ENCODE measurements at regions not wholly inside any gene's neighbourhood (a gene's known extent, or its start where the extent isn't known, plus 50 kb on each side); places are given as distances from the start of the nearest gene placed in this dataset.
A peak's percentile ranks its signal among the peaks of the same experiment; 100 is the strongest.
"Not testable (repeated sequence)": the region's sequence is repeated elsewhere in the genome, so short reads cannot be mapped to it uniquely, and the experiment has no call there.

DNA sequence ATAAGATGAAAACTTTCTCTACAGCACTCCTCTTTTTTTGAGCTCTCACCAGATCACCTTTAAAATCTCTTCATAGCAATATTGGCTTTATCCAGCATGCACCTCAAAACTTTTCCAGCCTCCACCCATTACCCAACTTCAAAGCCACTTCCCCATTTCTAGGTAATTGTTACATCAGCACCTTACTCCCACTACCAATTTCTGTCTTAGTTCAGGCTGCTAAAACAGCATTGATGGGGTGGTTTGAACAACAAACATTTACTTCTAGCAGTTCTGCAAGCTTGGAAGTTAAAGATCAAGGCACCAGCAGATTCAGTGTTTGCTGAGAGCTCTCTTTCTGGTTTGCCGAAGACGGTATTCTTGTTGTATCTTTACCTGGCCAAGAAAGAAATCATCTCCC lies 114.0 kb upstream of the SLC39A10 start:
- H3K4me3 ChIP-seq (ENCODE audit: low read depth, low read length): no peak overlapping the region
- no peak for DNase-seq (ENCODE audit: low read depth)

DNA sequence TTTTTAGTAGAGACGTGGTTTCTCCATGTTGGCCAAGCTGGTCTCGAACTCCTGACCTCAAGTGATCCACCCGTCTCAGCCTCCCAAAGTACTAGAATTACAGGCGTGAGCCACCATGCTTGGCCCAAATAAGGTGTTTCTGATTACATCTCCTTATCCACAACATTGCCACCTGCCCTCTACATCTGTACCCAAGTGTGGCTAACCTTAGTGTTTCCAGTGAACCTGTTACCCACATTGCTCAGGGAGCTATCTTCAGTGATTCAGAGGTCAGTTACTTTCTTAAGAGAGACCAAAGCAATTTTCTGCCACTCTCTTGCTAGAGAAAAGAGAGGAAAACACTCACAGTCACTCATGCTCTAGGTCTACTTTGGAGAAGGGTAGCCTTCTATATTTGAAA lies 115.0 kb upstream of the SLC39A10 start:
- DNase-seq (ENCODE audit: low read depth): no peak
- H3K4me3 ChIP-seq (ENCODE audit: low read depth, low read length): no peak overlapping the region

GRCh38 chr2:195538937-195539336 lies 118.1 kb upstream of the SLC39A10 start:
- no peak overlapping the region for H3K4me3 ChIP-seq (ENCODE audit: low read depth, low read length)
- DNase-seq (ENCODE audit: low read depth): no peak

GRCh38 chr2:195537811-195538210 lies 119.2 kb upstream of the SLC39A10 start:
- no peak overlapping the region for H3K4me3 ChIP-seq (ENCODE audit: low read depth, low read length)
- no peak for DNase-seq (ENCODE audit: low read depth)

DNA sequence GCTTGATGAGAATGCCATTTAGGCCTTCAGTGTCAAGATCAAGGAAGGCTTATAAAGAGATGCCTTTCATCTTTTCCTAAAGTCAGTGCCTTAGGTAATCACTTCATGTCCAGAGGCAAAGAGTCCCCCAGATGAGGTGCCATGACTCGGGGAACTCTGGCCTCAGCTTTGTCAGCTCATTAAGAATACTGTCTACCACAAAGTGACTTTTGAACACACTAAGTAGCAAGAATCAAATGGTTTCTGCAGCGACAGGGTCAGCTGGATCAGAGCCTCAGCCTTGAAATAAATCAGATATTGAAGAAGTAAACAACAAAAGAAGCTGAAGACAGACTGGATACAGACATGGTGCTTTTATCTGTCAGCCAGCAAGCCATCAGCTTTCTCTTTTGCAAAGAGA lies 120.1 kb upstream of the SLC39A10 start:
- H3K4me3 ChIP-seq (ENCODE audit: low read depth, low read length): no peak overlapping the region
- no peak for DNase-seq (ENCODE audit: low read depth)

- DNase-seq (ENCODE audit: low read depth): no peak
- no peak overlapping the region for H3K4me3 ChIP-seq (ENCODE audit: low read depth, low read length)
Observed at GRCh38 chr2:195535911-195536522, 121.0 kb upstream of the SLC39A10 start.

- DNase-seq (ENCODE audit: low read depth): no peak
Observed at GRCh38 chr2:195534971-195535370, 122.1 kb upstream of the SLC39A10 start.

GRCh38 chr2:195533771-195534642 lies 123.0 kb upstream of the SLC39A10 start:
- DNase-seq (ENCODE audit: low read depth): peak; percentile 96
- H3K4me3 ChIP-seq (ENCODE audit: low read depth, low read length): no peak overlapping the region

More at GRCh38 chr2:195534971-195535370, 122.1 kb upstream of the SLC39A10 start:
- H3K4me3 ChIP-seq (ENCODE audit: low read depth, low read length): no peak overlapping the region

DNA sequence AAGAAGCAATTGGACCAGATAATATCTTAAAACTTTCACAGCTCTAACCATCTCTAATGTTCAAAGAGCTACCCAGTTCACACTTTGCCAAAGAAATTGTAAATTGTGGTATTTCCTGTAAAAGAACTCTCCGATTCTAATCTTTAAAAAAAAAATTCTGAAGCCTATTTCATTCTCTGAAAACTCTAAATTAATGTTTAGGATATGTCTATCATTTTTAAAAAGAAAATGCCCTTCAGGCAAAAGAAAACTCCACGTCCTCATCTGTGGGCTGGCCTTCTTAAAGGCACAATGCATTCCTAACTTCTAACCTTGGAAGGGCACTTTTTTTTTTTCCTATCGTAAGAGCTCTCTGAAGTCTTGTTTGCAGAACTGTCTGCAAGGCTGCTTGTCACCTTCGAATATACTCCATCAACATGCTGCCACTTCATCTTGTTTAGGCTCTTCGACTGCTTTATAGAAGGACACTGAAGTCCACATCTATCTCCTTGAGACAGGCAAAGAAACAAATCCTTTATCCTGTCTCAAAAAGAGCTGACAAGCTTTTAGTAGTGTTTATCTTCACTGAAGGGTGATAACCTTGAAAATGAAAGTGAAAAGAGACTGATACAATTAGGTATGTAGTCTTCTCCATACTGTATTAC lies 124.3 kb upstream of the SLC39A10 start:
- no peak for DNase-seq (ENCODE audit: low read depth)
- no peak overlapping the region for H3K4me3 ChIP-seq (ENCODE audit: low read depth, low read length)

DNA sequence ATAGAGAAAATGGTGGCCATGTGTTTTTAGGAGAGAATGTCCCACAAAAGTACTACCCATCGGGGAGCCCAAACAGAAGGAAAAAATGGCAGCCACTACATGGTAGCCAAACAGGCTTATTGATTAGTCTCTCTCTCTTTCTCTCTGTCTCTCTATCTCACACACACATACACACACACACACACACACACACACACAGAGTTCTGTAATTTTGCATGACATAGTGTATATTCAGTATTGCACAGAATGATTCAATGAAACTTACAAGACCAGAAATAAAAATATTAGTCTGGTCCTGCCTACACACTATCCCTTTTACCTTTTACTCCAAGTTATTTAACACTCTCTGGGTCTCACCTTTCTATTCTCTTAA lies 124.8 kb upstream of the SLC39A10 start:
- no peak overlapping the region for H3K4me3 ChIP-seq (ENCODE audit: low read depth, low read length)
- no peak for DNase-seq (ENCODE audit: low read depth)

- no peak for DNase-seq (ENCODE audit: low read depth)
Observed at GRCh38 chr2:195531754-195532153, 125.3 kb upstream of the SLC39A10 start.

GRCh38 chr2:195523242-195523641 lies 133.8 kb upstream of the SLC39A10 start:
- not testable (repeated sequence) for H3K4me3 ChIP-seq (ENCODE audit: low read depth, low read length)

More at GRCh38 chr2:195531754-195532153, 125.3 kb upstream of the SLC39A10 start:
- no peak overlapping the region for H3K4me3 ChIP-seq (ENCODE audit: low read depth, low read length)

GRCh38 chr2:195521589-195521988 lies 135.4 kb upstream of the SLC39A10 start:
- DNase-seq (ENCODE audit: low read depth): no peak
- H3K4me3 ChIP-seq (ENCODE audit: low read depth, low read length): no peak overlapping the region

More at GRCh38 chr2:195523242-195523641, 133.8 kb upstream of the SLC39A10 start:
- DNase-seq (ENCODE audit: low read depth): not testable (repeated sequence)

DNA sequence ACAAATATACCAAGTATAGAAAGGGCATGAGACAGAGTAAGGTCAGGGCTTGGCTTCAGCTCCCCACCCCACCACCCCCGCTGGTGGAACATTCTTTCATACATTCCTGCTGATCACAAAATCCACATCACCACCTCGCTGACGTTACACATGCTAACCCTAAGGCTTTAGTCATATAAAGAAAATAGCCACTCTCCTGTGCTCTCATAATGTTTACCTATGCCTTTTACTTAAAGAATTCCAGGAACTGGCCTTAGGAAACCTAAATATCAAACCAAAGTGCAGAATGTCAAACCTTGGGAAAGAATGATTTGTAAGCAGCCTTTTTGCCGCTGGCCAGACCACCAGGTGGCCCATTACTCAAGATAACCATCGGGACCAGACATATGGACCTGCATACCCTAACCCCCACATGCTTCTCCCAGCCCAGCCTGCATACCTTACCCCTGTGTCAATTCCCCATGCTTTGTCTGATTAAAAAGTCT lies 136.3 kb upstream of the SLC39A10 start:
- peak; percentile 94 for DNase-seq (ENCODE audit: low read depth)

DNA sequence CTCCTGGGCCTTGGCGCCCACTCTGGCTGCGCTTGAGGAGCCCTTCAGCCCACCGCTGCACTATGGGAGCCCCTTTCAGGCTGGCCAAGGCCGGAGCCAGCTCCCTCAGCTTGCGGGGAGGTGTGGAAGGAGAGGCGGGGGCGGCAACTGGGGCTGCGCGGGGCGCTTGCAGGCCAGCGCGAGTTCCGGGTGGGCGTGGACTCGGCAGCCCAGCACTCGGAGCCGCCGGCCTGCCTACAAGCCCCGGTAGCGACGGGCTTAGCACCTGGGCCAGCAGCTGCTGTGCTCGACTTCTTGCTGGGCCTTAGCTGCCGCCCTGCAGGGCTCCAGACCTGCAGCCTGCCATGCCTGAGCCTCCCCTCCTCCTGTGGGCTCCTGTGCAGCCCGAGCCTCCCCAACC lies 141.5 kb upstream of the SLC39A10 start:
- H3K4me3 ChIP-seq (ENCODE audit: low read depth, low read length): no peak overlapping the region
- no peak for DNase-seq (ENCODE audit: low read depth)

More for the DNA sequence above, 136.3 kb upstream of the SLC39A10 start:
- no peak overlapping the region for H3K4me3 ChIP-seq (ENCODE audit: low read depth, low read length)

GRCh38 chr2:195514365-195514764 lies 142.7 kb upstream of the SLC39A10 start:
- H3K4me3 ChIP-seq (ENCODE audit: low read depth, low read length): no peak overlapping the region
- peak; percentile 49 for DNase-seq (ENCODE audit: low read depth)

- H3K4me3 ChIP-seq (ENCODE audit: low read depth, low read length): no peak overlapping the region
- DNase-seq (ENCODE audit: low read depth): no peak
Observed at GRCh38 chr2:195513119-195513518, 143.9 kb upstream of the SLC39A10 start.

DNA sequence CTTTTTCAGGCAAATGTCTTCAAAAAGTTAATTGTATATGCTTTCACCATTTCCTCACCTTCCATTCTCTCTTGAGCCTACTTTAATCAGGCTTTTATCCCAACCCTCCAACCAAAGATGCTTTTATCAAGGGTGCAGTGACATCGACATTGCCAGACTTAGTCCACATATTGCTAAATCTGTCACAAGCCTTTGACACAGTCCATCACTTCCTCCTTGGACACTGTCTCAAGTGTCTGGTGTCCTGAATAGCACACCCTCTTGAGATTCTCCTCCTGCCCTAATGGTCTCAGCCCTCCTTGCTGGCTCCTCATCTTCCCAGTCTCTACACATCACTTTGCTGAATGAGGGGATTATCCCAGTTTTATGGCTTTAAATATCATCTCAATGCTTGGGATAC lies 147.5 kb upstream of the SLC39A10 start:
- no peak for DNase-seq (ENCODE audit: low read depth)
- no peak overlapping the region for H3K4me3 ChIP-seq (ENCODE audit: low read depth, low read length)

DNA sequence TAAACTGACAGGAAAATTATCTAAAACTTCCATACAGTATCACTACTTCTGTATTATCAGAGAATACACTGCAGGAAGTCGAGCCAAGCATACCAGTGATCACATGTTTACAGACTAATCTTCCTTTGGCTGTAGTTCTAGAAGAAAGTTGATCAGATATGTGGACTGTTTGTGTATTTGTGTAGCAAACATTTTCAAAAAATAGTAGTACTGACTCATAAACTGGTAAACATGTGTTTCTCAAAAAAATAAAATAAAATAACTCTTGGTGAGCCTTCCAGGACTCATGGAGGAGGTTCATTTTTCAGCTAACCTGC lies 148.9 kb upstream of the SLC39A10 start:
- DNase-seq (ENCODE audit: low read depth): no peak
- H3K4me3 ChIP-seq (ENCODE audit: low read depth, low read length): no peak overlapping the region

DNA sequence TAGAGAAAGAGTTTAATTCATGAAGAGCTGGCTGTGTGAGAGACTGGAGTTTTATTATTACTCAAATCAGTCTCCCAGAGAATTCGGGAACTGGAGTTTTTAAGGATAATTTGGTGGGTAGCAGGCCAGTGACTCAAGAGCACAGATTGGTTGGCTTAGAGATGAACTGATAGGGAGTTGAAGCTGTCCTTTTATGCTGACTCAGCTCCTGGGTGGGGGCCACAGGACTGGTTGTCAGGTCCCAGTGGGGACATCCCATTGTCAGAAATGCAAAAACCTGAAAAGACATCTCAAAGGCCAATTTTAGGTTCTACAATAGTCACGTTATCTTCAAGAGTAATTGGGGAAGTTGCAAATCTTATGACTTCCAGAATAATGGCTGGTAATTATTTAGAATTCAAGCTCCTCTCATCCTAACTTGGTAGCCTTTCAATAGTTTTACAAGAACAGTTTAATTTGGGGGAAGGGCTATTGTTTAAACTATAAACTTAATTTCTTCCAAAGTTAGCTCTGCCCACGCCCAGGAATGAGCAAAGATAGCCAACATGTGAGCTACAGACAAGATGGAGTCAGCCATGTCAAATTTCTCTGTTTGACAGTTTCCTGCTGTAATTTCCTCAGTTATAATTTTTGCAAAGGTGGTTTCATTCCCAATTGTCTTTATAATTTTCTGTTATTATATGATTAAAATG lies 149.4 kb upstream of the SLC39A10 start:
- no peak for DNase-seq (ENCODE audit: low read depth)
- H3K4me3 ChIP-seq (ENCODE audit: low read depth, low read length): no peak overlapping the region

All from skeletal muscle cell (primary cell).